Large intestine (tissue), 3 donors: ENCODE measurements at regions not wholly inside any gene's neighbourhood (a gene's known extent, or its start where the extent isn't known, plus 50 kb on each side); places are given as distances from the start of the nearest gene placed in this dataset.

ENCODE experiments used
- DNase-seq, 2 donors: peaks; one replicate each; pipeline versions ENCODE4 v3.0.0 to v3.0.0-alpha.2; 2013
- H3K27ac ChIP-seq: one replicate; pipeline ENCODE4 v1.5.1; 2013; ENCODE audit warnings: low read length
- H3K27me3 ChIP-seq: 2 replicates; pipeline ENCODE4 v1.6.1; 2013; ENCODE audit warnings: low read length; ENCODE audit not compliant: control insufficient read depth, insufficient read depth
- H3K36me3 ChIP-seq: 2 replicates; pipeline ENCODE4 v1.6.1; 2013; ENCODE audit warnings: low read length; ENCODE audit not compliant: control insufficient read depth, insufficient read depth
- H3K4me1 ChIP-seq: one replicate; pipeline ENCODE4 v1.6.1; 2013; ENCODE audit warnings: low read length; ENCODE audit not compliant: control insufficient read depth, insufficient read depth
- H3K4me3 ChIP-seq: one replicate; pipeline ENCODE4 v1.5.1; 2013; ENCODE audit warnings: low read length
- H3K9me3 ChIP-seq: one replicate; pipeline ENCODE4 v1.6.1; 2013; ENCODE audit warnings: mild to moderate bottlenecking, low read depth, low read length, moderate library complexity; ENCODE audit not compliant: control insufficient read depth
- WGBS: methylation state at CpG from one replicate; pipeline ENCODE4 v1.1.5; 2013; ENCODE audit warnings: low lambda C conversion rate; ENCODE audit not compliant: insufficient coverage; 5-methylcytosine and 5-hydroxymethylcytosine counted together

DNA sequence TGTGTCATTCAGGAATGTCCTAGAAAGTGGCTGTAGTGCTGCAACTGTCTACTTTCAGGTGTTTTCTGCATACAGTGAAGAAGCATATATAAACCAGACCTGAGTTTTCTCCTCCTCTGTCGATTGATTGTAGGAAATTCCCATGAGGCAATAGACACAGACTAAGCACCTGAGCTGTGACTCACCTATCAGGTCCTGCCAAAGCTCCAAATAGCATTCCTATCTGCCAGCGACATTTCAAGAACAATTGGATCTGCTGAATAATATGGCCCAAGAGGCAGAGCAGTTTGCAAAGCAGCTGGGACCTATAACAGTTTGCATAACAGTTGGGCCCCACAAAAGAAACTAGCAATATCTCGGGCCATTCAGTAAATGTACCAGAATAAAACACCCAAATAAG, 360.4 kb downstream of the HAO1 start:
- H3K27me3 ChIP-seq: no peaks in the 10 kb centered on the region
- no peaks in the 10 kb centered on the region for H3K9me3 ChIP-seq
- H3K36me3 ChIP-seq: no peaks in the 10 kb centered on the region
- H3K27ac ChIP-seq: no peak overlapping the region
- H3K4me1 ChIP-seq: no peaks in the 10 kb centered on the region
- no peak for DNase-seq
- H3K4me3 ChIP-seq: no peak overlapping the region
- 67% methylated on average over 1 of the region's 3 CpGs for WGBS

- H3K27ac ChIP-seq: no peak overlapping the region
- no peaks in the 10 kb centered on the region for H3K9me3 ChIP-seq
- no peak for DNase-seq
- H3K4me3 ChIP-seq: no peak overlapping the region
- no peaks in the 10 kb centered on the region for H3K36me3 ChIP-seq
- H3K4me1 ChIP-seq: no peaks in the 10 kb centered on the region
- WGBS: no CpG with 5 or more reads among the region's 6 CpGs
- H3K27me3 ChIP-seq: no peaks in the 10 kb centered on the region
Observed at GRCh38 chr20:7585126-7585679, 355.1 kb downstream of the HAO1 start.

GRCh38 chr20:7586481-7586880, 353.8 kb downstream of the HAO1 start:
- WGBS: 80% methylated on average over 1 of the region's 1 CpG
- Histone ChIP-seq H3K4me1 (no peaks in the 10 kb centered on the region), H3K36me3 (no peaks in the 10 kb centered on the region), H3K27ac (no peak overlapping the region), H3K27me3 (no peaks in the 10 kb centered on the region), H3K4me3 (no peak overlapping the region), H3K9me3 (no peaks in the 10 kb centered on the region)
- DNase-seq: no peak

- Histone ChIP-seq H3K4me3 (no peak overlapping the region), H3K9me3 (no peaks in the 10 kb centered on the region), H3K36me3 (no peaks in the 10 kb centered on the region), H3K4me1 (no peaks in the 10 kb centered on the region), H3K27ac (no peak overlapping the region), H3K27me3 (no peaks in the 10 kb centered on the region)
- WGBS: no CpG with 5 or more reads among the region's 1 CpG
- no peak for DNase-seq
Observed at GRCh38 chr20:7589164-7589563, 351.1 kb downstream of the HAO1 start.

- Histone ChIP-seq H3K27ac (no peak overlapping the region), H3K36me3 (no peaks in the 10 kb centered on the region), H3K27me3 (no peaks in the 10 kb centered on the region), H3K4me3 (no peak overlapping the region), H3K9me3 (peaks cover 8% of the 10 kb centered on the region), H3K4me1 (no peaks in the 10 kb centered on the region)
- no peak for DNase-seq
- 100% methylated on average over 1 of the region's 3 CpGs for WGBS
Observed at GRCh38 chr20:7596541-7596940, 343.7 kb downstream of the HAO1 start.

DNA sequence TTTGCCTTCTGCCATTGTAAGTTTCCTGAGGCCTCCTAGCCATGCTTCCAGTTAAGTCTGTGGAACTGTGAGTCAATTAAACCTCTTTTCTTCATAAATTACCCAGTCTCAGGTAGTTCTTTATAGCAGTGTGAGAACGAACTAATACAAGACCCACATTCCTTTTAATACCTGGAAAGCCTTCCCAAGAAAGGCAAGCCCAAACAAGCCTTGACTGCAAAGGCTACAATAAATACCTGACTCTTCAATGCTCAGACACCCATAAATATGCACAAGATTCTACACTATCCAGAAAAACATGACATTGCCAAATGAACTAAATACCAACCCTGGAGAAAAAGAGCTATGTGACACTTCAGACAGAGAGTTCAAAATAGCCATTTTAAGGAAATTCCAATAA, 338.8 kb downstream of the HAO1 start:
- H3K36me3 ChIP-seq: no peaks in the 10 kb centered on the region
- H3K27me3 ChIP-seq: no peaks in the 10 kb centered on the region
- H3K4me3 ChIP-seq: no peak overlapping the region
- peaks cover 2% of the 10 kb centered on the region for H3K9me3 ChIP-seq
- no peak for DNase-seq
- H3K27ac ChIP-seq: no peak overlapping the region
- no peaks in the 10 kb centered on the region for H3K4me1 ChIP-seq
- no CpG with 5 or more reads among the region's 1 CpG for WGBS

GRCh38 chr20:7606941-7607340, 333.3 kb downstream of the HAO1 start:
- DNase-seq: no peak
- H3K27me3 ChIP-seq: no peaks in the 10 kb centered on the region
- H3K27ac ChIP-seq: no peak overlapping the region
- H3K9me3 ChIP-seq: no peaks in the 10 kb centered on the region
- H3K4me1 ChIP-seq: no peaks in the 10 kb centered on the region
- H3K36me3 ChIP-seq: no peaks in the 10 kb centered on the region
- WGBS: 70% methylated on average over 2 of the region's 3 CpGs
- H3K4me3 ChIP-seq: no peak overlapping the region

DNA sequence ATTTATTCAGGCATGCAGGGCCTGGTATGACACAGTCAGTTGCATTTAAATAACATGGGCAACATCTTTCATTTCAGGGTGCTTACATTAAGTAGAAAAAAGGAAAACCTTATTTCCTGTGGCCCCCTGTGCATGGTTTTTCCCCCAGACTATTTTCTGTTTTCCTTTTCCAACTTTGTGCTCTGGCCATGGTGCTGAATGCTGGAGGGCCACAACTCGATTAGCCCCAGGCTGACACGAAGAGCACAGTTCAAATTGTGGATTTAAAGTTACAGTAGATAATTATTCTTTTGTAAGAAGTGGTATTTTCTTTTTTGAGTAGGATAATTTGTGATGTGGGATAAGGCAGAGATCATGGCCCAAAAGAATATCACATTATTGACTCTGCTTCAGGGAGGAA, 332.0 kb downstream of the HAO1 start:
- Histone ChIP-seq H3K27me3 (no peaks in the 10 kb centered on the region), H3K4me3 (no peak overlapping the region), H3K27ac (no peak overlapping the region), H3K9me3 (no peaks in the 10 kb centered on the region), H3K4me1 (no peaks in the 10 kb centered on the region), H3K36me3 (no peaks in the 10 kb centered on the region)
- DNase-seq: no peak
- WGBS: no CpG with 5 or more reads among the region's 2 CpGs

- Histone ChIP-seq H3K27ac (no peak overlapping the region), H3K27me3 (no peaks in the 10 kb centered on the region), H3K9me3 (no peaks in the 10 kb centered on the region), H3K4me3 (no peak overlapping the region), H3K4me1 (no peaks in the 10 kb centered on the region), H3K36me3 (no peaks in the 10 kb centered on the region)
- no peak for DNase-seq
Observed at GRCh38 chr20:7609251-7609650, 331.0 kb downstream of the HAO1 start.

GRCh38 chr20:7610681-7611080, 329.6 kb downstream of the HAO1 start:
- no peak for DNase-seq
- Histone ChIP-seq H3K27me3 (no peaks in the 10 kb centered on the region), H3K36me3 (no peaks in the 10 kb centered on the region), H3K27ac (no peak overlapping the region), H3K4me1 (no peaks in the 10 kb centered on the region), H3K9me3 (no peaks in the 10 kb centered on the region), H3K4me3 (no peak overlapping the region)
- 0% methylated on average over 1 of the region's 4 CpGs for WGBS

DNA sequence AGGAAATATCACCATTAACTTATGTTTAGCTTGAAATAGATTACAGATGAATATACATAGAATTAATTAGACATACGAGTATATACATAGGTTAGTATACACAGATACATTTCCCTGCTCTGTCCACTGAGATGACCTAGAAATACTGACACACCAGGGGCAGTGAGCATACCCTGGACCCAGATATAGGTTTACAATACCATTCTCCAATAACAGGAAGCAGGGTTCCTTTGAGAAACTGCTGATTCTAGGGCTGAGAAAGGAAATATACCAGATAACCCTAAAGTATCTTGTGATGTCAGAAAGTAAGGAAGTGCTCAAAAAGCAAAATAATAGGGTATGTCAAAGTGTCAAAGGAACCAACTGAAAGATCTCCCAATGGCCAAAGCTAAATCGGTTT, 322.5 kb downstream of the HAO1 start:
- H3K36me3 ChIP-seq: no peaks in the 10 kb centered on the region
- H3K4me3 ChIP-seq: no peak overlapping the region
- H3K9me3 ChIP-seq: peaks cover 7% of the 10 kb centered on the region
- H3K27ac ChIP-seq: no peak overlapping the region
- no peaks in the 10 kb centered on the region for H3K4me1 ChIP-seq
- no peaks in the 10 kb centered on the region for H3K27me3 ChIP-seq
- no peak for DNase-seq
- 100% methylated on average over 1 of the region's 2 CpGs for WGBS
